GM11168 (cell line): ENCODE measurements at regions not wholly inside any gene's neighbourhood (a gene's known extent, or its start where the extent isn't known, plus 50 kb on each side); places are given as distances from the start of the nearest gene placed in this dataset.
"Not testable (repeated sequence)": the region's sequence is repeated elsewhere in the genome, so short reads cannot be mapped to it uniquely, and the experiment has no call there.

Source experiments
- in situ Hi-C: fragments of 300-500 bp; cut with MboI; formaldehyde crosslinking; loops from one replicate; pipeline ENCODE4 v1.12.0; 2022; ENCODE audit warnings: low sequenced_read_pairs; ENCODE audit not compliant: unreplicated experiment

DNA sequence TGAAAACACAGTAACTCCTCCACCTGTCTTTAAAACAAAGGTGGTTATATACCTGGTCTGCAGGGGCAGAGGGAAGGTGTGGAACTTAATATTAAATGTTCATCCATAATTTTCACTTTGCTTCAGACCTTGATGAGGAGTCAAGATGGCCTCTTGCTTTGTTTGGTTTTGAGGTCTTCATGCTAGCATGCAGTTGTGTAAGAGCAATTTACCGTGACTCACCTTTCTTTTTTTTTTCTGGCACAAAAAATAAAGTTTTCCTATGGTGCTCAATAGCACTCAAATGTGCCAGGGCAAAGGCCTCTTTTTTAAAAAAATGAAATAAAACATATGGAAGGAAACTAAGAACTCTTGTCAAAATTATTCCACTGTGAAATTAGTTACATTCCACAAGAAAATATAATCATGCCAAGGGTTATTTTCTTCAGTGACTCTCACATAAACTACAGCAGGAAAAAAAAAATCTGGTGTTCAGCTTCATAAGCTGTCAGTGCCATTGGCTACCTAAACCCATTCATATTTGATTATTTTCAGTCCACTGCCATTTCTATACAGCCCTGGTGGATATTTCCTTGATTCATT lies 128.2 kb downstream of the SLC7A11 start:
- in situ Hi-C loops: no loop called here

- in situ Hi-C loops: not testable (repeated sequence)
Measured at GRCh38 chr4:138112890-138113289, 129.3 kb downstream of the SLC7A11 start.

DNA sequence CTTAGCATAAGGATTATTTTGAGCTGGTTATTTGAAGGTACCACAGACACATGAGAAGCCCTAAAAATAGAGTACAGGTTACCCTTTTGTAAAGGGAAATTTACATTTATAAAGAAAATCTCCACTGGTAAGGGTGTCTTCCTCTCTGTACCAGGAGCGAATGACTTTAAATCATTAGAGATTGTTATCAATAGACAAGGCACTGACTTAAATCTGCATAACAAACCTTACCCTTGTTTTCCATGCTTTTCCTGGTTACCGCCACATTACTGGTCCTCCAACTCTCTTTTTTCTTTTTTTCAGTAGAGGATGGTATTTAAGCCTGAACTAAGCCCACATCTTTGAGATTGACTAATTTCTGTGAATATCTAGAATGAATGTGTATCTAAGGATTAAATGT lies 129.8 kb downstream of the SLC7A11 start:
- in situ Hi-C loops: no loop called here

GRCh38 chr4:138111462-138112000 lies 130.6 kb downstream of the SLC7A11 start:
- in situ Hi-C loops: no loop called here

- in situ Hi-C loops: no loop called here
Measured at GRCh38 chr4:138110815-138111214, 131.3 kb downstream of the SLC7A11 start.

DNA sequence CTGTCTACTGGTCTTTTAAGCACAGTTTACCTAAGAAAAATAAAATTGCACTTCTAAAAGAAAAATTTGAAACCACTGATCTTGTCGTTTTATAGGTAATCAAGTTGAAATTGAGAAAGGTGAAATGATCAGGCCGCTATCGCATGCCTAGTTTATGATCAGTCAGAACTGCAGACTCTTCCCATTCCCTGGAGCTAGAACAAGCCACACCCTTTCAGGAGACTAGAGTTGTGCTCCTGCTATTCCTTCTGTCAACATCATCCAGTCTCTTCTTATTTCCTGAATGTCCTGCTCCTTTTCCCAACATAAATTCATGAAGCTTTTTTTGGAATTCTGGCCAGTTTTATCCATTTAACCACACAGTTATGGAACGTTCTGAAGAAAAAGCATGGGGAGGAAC lies 135.1 kb downstream of the SLC7A11 start:
- in situ Hi-C loops: no loop called here

GRCh38 chr4:138105331-138105730 lies 136.8 kb downstream of the SLC7A11 start:
- in situ Hi-C loops: no loop called here

DNA sequence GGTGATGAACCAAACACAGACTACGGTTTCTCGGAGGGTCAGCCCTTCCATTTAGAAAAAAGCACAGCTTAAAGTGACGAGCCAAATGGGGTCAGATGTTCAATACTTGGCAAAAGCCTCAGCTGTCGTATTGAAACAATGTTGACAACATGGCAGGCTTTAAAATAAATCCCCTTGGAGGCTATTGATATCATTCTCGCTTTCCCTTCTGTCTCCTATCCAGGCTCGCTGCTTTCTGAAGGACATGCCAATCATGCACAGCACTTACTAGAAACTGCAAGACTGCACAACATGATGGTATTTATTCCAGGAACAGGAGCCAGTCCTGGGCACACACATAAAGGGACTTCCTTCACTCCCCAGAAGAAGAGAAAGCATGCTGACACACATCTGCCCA lies 137.9 kb downstream of the SLC7A11 start:
- in situ Hi-C loops: no loop called here

DNA sequence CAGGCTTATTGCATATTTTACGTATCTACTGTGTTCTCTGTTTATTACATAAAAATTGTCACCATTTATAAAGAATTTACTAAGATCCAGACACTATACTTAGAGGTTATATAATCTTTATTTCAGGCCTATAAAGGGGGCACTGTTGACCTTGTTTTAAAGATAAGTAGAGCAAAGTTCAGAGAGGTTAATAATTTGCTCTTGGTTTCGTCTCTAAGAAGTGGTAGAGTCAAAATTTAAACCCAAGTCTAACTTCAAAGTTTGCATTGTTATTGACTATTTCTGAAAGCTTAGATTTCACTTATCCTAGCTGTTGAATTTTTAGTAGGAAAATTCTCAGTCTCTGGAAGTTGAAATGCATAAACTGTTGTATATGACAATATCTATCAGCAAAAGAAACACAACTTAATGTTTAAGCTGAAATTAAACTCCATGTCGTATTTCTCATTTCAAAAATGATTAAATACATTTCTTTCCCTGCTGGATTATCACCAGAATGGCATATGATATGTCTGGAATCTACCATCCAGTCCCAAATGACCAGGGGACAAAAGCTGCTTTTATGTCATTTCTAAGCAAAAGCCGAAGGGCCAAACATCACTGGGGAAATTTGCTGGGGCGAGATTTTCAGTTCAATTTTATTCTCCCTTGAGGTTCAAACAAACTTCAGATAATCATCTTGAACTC lies 138.4 kb downstream of the SLC7A11 start:
- in situ Hi-C loops: no loop called here

GRCh38 chr4:138099385-138099784 lies 142.8 kb downstream of the SLC7A11 start:
- in situ Hi-C loops: no loop called here

GRCh38 chr4:138097912-138098600 lies 144.1 kb downstream of the SLC7A11 start:
- in situ Hi-C loops: no loop called here

DNA sequence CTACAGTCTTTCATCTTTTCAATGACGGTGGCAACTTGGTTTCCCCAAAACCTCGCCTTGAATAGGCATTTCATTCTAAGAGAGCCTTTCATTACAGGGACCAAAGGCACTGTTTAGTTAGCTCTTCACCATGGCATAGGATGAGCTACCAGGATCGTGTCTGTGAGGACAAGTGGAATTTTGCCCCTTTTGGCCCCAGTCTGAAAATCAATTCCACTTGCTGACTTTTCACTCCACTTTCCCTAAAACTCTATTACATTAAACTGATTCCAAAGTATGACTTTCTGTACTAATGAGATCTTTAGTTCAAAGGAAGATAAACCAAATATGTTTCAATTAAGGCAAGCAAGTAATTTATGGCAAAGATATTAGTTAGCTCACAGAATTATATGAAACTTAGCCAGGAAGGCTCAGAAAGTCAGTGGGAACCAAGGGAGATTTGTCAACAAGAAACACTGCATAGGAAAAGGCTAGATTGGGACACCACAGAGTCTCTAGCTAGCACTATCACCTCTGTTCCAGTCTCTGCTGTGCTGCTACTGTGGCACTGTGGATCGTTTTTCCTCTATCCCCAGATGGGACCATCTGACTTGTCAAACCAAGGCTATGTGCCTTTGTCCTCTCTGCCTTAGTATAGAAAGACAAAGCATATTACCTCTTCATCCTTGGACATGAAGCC lies 145.6 kb downstream of the SLC7A11 start:
- in situ Hi-C loops: no loop called here

- in situ Hi-C loops: no loop called here
Measured at GRCh38 chr4:138095378-138095777, 146.8 kb downstream of the SLC7A11 start.

- in situ Hi-C loops: no loop called here
Measured at GRCh38 chr4:138092060-138092459, 150.1 kb downstream of the SLC7A11 start.

DNA sequence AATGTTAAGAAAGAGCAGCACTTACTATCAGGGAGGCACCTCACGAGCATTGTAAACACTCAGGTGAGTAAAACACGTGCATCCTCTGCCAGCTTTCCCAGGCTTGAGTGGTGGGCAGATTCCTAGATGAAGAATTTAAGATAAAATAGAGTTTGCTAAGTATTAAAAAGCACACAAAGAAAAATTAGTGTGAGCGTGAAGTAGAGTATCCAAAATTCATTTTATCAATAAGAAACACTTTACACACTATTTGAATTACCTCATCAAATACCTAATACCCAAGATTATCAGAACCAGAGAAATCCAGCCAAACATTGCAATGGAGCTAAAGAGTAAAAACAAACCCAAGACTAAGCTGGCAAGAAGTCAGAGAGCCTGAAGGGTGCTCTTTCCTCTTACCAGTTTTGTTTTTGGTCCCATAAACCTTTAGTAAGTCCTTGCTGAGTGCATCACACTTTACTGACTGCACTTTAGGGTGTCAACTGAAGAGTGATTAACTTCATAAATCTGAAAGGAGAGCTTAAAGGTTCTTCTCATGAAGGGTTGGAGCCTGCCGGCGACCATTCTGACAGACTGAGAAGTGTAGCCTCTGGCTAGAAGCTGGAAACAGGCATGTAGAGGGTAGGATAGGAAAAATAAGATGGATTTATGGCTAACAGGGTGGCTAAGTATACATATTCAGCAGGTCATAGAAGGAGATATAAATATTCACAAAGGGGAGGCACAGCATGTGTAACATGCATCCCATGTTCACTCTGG lies 151.1 kb downstream of the SLC7A11 start:
- in situ Hi-C loops: no loop called here

DNA sequence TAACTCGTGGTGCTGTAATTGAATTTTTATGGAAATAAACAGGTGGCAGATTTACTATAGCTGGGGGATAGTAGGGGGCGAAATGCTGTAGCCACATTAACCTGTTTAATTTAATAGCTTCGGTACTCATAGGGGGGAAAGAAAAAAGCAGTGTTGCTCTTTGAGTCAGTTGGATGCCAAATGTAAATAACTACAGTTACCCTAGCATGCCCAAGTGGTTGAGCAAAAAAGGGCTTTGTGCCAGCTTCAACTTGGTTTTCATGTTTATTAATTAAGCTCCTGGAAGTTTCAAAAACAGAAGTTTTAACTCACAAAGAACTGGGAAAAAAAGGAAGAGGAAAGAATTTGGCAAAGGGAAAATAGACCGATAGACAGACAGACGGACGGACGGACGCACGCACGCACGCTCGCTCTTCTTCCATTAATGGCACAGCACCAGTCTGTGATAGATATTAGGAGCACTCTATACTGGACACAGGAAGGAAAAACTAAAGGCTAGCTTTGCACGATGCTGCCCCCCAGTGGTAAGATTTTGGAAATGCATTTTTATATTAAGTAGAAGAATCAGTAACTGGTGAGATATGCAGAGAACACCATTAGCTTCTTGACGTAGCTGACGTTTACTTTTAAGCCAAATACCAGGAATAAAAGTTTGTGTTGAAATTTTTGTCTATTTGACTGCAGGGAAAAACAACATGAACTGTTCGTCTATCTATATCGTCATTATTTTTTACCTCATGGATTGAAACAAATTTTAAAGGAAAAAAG lies 151.8 kb downstream of the SLC7A11 start:
- in situ Hi-C loops: no loop called here

DNA sequence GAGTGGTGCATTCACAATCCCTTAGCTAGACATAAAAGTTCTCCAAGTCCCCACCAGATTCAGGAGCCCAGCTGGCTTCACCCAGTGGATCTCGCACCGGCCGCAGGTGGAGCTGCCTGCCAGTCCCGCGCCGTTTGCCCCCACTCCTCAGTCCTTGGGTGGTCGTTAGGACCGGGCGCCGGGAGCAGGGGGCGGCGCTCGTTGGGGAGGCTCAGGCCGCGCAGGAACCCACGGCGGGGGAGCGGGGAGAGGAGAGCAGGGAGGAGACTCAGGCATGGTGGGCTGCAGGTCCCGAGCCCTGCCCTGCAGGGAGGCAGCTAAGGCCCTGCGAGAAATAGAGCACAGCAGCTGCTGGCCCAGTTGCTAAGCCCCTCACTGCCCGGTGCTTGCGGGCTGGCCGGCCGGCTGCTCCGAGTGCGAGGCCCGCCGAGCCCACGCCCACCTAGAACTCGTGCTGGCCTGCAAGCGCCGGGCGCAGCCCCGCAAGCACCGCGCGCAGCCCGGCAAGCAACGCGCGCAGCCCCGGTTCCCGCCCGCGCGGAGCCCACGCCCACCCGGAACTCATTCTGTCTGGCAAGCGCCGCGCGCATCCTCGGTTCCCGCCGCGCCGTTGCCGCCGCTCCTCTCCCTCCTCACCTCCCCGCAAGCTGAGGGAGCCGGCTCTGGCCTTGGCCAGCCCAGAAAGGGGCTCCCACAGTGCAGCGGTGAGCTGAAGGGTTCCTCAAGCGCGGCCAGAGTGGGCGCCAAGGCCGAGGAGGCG lies 153.5 kb downstream of the SLC7A11 start:
- in situ Hi-C loops: no loop called here

DNA sequence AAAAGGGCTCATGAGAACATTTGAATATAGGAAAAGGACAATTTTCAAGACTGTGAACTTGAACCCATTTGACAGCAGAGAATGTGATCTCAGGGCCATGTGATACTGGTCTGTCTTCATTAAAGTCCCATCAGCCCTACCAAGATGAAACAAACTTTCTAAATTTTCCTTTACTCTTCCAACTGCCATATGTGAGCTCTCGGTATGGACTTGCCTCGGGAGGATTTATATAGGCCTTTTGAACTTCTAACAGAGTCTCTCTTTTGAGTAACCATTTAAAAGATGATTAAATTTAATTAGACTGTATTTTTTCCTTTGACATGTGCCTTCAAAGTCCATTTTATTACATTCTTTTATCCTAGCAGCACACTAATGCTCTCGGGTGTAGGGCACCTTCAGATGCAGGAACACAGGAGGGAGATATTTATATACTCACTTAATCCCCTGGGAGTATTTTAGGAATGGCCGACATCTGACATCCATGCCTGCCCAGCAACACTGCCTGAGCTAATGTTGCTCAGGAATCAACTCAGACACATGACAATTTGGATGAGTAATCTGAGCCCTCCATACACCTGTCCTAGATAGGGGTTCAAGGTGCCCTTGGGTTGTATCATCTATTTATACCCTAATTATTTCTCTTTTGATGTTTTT lies 155.0 kb downstream of the SLC7A11 start:
- in situ Hi-C loops: no loop called here
